B cell (primary cell): ENCODE measurements at regions not wholly inside any gene's neighbourhood (a gene's known extent, or its start where the extent isn't known, plus 50 kb on each side); places are given as distances from the start of the nearest gene placed in this dataset.

Experiments
- ATAC-seq: fragments of 200-7000 bp; cut with Tn5 transposase; one replicate; pipeline ENCODE4 v1.10.0; 2021; ENCODE audit warnings: low read depth, mild to moderate bottlenecking, moderate number of reproducible peaks, moderate library complexity
- CTCF ChIA-PET: fragments of 350-600 bp; sonication (Branson Sonifier 250); formaldehyde crosslinking; loops from one replicate; lab custom pipeline; 2021; ENCODE audit warnings: antibody characterized with exemption, inconsistent platforms; lab: Charles Lee
- POLR2A ChIA-PET: fragments of 350-600 bp; sonication (Branson Sonifier 250); formaldehyde crosslinking; loops from one replicate; lab custom pipeline; 2021; ENCODE audit warnings: antibody characterized with exemption; lab: Charles Lee
- DNase-seq: peaks from one replicate; pipeline ENCODE4 v3.0.0; 2013
- H2AFZ ChIP-seq: 2 replicates; pipeline ENCODE4 v1.6.1; 2012; ENCODE audit warnings: mild to moderate bottlenecking, low read depth, low read length; ENCODE audit not compliant: insufficient read depth, poor library complexity, severe bottlenecking
- H3K27ac ChIP-seq, 2 donors: 1 replicate in 1 of 2; 2 replicates in 1 of 2; pipeline ENCODE4 v1.5.1; 2012 to 2013; ENCODE audit warnings: low read length in 2 of 2, mild to moderate bottlenecking in 2 of 2, moderate library complexity in 1 of 2
- H3K27me3 ChIP-seq, 4 experiments: fragments of 200-600 bp in 1 of 4; sonication (generic) in 1 of 4; replicated peaks in 1 of 4; 1 replicate in 2 of 4; 2 replicates in 2 of 4; pipeline versions ENCODE4 v1.6.1 to v1.7.0; 2013 to 2016; ENCODE audit warnings: low read length in 3 of 4, mild to moderate bottlenecking in 2 of 4, mixed read lengths in 1 of 4, moderate library complexity in 1 of 4; ENCODE audit not compliant: insufficient read depth in 4 of 4, control insufficient read depth in 3 of 4; ENCODE audit errors: control extremely low read depth in 1 of 4
- H3K36me3 ChIP-seq, 2 experiments: replicated peaks in 1 of 2; 1 replicate in 1 of 2; 2 replicates in 1 of 2; pipeline versions ENCODE4 v1.6.1 to v1.7.1; 2013; ENCODE audit warnings: low read length in 1 of 2; ENCODE audit not compliant: insufficient read depth in 2 of 2, control insufficient read depth in 1 of 2; ENCODE audit errors: control extremely low read depth in 1 of 2, extremely low read depth in 1 of 2
- H3K4me1 ChIP-seq, 2 donors: fragments of 200-600 bp in 1 of 2; sonication (generic) in 1 of 2; 1 replicate in 1 of 2; 2 replicates in 1 of 2; pipeline versions ENCODE4 v1.5.1 to v1.6.1; 2013 to 2017; ENCODE audit warnings: low read length in 2 of 2; ENCODE audit not compliant: control insufficient read depth in 2 of 2, insufficient read depth in 2 of 2
- H3K4me2 ChIP-seq: replicated peaks from 2 replicates; pipeline ENCODE3; 2012; ENCODE audit warnings: mild to moderate bottlenecking, low read depth, low read length; ENCODE audit not compliant: poor library complexity, severe bottlenecking
- H3K4me3 ChIP-seq, 5 experiments: fragments of 200-600 bp in 1 of 5; sonication (generic) in 1 of 5; 1 replicate in 3 of 5; 2 replicates in 2 of 5; pipeline versions ENCODE4 v1.5.1 to v1.7.0; 2011 to 2016; ENCODE audit warnings: low read length in 4 of 5, mild to moderate bottlenecking in 4 of 5, low read depth in 2 of 5, control low read depth in 1 of 5, moderate library complexity in 1 of 5; ENCODE audit not compliant: insufficient read depth in 1 of 5; ENCODE audit errors: control extremely low read depth in 1 of 5, extremely low read depth in 1 of 5
- H3K79me2 ChIP-seq: fragments of 200-600 bp; sonication (generic); one replicate; pipeline ENCODE4 v1.6.0; 2016; ENCODE audit warnings: low read length; ENCODE audit not compliant: control insufficient read depth, insufficient read depth
- H3K9ac ChIP-seq: fragments of 200-600 bp; sonication (generic); 2 replicates; pipeline ENCODE4 v1.6.1; 2017; ENCODE audit warnings: mild to moderate bottlenecking, low read length, moderate library complexity
- H3K9me3 ChIP-seq, 3 donors: one replicate each; pipeline versions ENCODE4 v1.6.1 to v1.7.1; 2013; ENCODE audit warnings: low read length in 2 of 3; ENCODE audit not compliant: control insufficient read depth in 2 of 3, insufficient read depth in 1 of 3; ENCODE audit errors: control extremely low read depth in 1 of 3
- H4K20me1 ChIP-seq: 2 replicates; pipeline ENCODE4 v1.6.0; 2012; ENCODE audit warnings: mild to moderate bottlenecking, low read length; ENCODE audit not compliant: insufficient read depth, control insufficient read depth, poor library complexity, severe bottlenecking
- H3K27ac Mint-ChIP-seq: one replicate; pipeline ENCODE4 v1.8.0; 2021; ENCODE audit warnings: mixed read lengths
- H3K27me3 Mint-ChIP-seq: one replicate; pipeline ENCODE4 v1.8.0; 2021; ENCODE audit warnings: mixed read lengths
- H3K4me1 Mint-ChIP-seq: one replicate; pipeline ENCODE4 v1.8.0; 2021; ENCODE audit warnings: mixed read lengths
- H3K4me3 Mint-ChIP-seq: one replicate; pipeline ENCODE4 v1.8.0; 2021; ENCODE audit warnings: mixed read lengths
- H3K9me3 Mint-ChIP-seq: one replicate; pipeline ENCODE4 v1.8.0; 2022; ENCODE audit warnings: mixed read lengths; ENCODE audit not compliant: insufficient read depth
- CTCF ChIP-seq: fragments of 200-600 bp; IDR thresholded peaks from one replicate; pipeline ENCODE4 v1.8.0; 2022; ENCODE audit warnings: antibody characterized with exemption, mild to moderate bottlenecking
- EZH2 ChIP-seq: IDR thresholded peaks from 2 replicates; pipeline ENCODE4 v1.6.1; 2012; ENCODE audit warnings: borderline replicate concordance, low read depth, mild to moderate bottlenecking, moderate library complexity, low read length; ENCODE audit not compliant: insufficient read depth, poor library complexity, severe bottlenecking
- WGBS: methylation state at CpG from one replicate; pipeline ENCODE4 v1.1.5; 2013; ENCODE audit warnings: missing lambda C conversion rate; ENCODE audit not compliant: insufficient coverage; 5-methylcytosine and 5-hydroxymethylcytosine counted together
- intact Hi-C: fragments of 100-400 bp; cut with micrococcal nuclease; formaldehyde crosslinking; loops from one replicate; pipeline ENCODE4 v1.10.0; 2022

GRCh38 chr3:852033-852432, 240.8 kb upstream of the CNTN6 start:
- Histone ChIP-seq H3K4me1 (no peaks in the 10 kb centered on the region), H4K20me1 (no peaks in the 10 kb centered on the region), H3K79me2 (no peaks in the 10 kb centered on the region), H2AFZ (no peak overlapping the region), H3K9me3 (peaks cover 0 to 5% (median 1%) of the 10 kb centered on the region in 3 donors), H3K4me2 (no peak overlapping the region), H3K4me3 (no peak overlapping the region), H3K27me3 (no peaks in the 10 kb centered on the region), H3K9ac (no peak overlapping the region), H3K27ac (no peak overlapping the region), H3K36me3 (no peaks in the 10 kb centered on the region)
- CTCF ChIA-PET, result no interaction called here
- Mint-ChIP-seq H3K4me1 (no peaks in the 10 kb centered on the region), H3K4me3 (no peak overlapping the region), H3K27ac (no peak overlapping the region), H3K27me3 (no peaks in the 10 kb centered on the region), H3K9me3 (no peaks in the 10 kb centered on the region)
- DNase-seq (no peak), ATAC-seq (no peak)
- TF ChIP-seq EZH2, result no peak
- no peak for TF ChIP-seq CTCF
- intact Hi-C loops, result no loop called here
- whole genome bisulfite sequencing, result 89% methylated on average over 4 of the region's 4 CpGs
- POLR2A ChIA-PET, result no interaction called here

- no peaks in the 10 kb centered on the region for H3K4me1 ChIP-seq
- intact Hi-C loops, result no loop called here
- no peak overlapping the region for H3K9ac ChIP-seq
- ATAC-seq (no peak), DNase-seq (no peak)
- H3K4me3 ChIP-seq, result no peak overlapping the region
- no peak overlapping the region for H3K4me2 ChIP-seq
- WGBS, result 49% methylated on average over 4 of the region's 5 CpGs
- CTCF ChIA-PET, result no interaction called here
- peaks cover 0 to 6% (median 1%) of the 10 kb centered on the region in 3 donors for H3K9me3 ChIP-seq
- H2AFZ ChIP-seq, result no peak overlapping the region
- Mint-ChIP-seq H3K27ac (no peak overlapping the region), H3K9me3 (no peaks in the 10 kb centered on the region), H3K27me3 (no peaks in the 10 kb centered on the region), H3K4me1 (no peaks in the 10 kb centered on the region), H3K4me3 (no peak overlapping the region)
- TF ChIP-seq CTCF, result no peak
- no peak for TF ChIP-seq EZH2
- no peaks in the 10 kb centered on the region for H3K27me3 ChIP-seq
- H3K36me3 ChIP-seq, result no peaks in the 10 kb centered on the region
- POLR2A ChIA-PET, result no interaction called here
- no peaks in the 10 kb centered on the region for H3K79me2 ChIP-seq
- no peaks in the 10 kb centered on the region for H4K20me1 ChIP-seq
- H3K27ac ChIP-seq, result no peak overlapping the region
These were observed 239.3 kb upstream of the CNTN6 start for GRCh38 chr3:853489-853888.
